ENCODE measurements at regions not wholly inside any gene's neighbourhood (a gene's known extent, or its start where the extent isn't known, plus 50 kb on each side); places are given as distances from the start of the nearest gene placed in this dataset.

- intact Hi-C loops (cut with DNase I), result no loop called here
- DNase-seq, result no peak
- Histone ChIP-seq H3K27me3 (no peaks in the 10 kb centered on the region), H3K9me3 (replicated peaks in 1 of 3) (peaks cover 0 to 4% (median 0%) of the 10 kb centered on the region in 3 donors), H3K27ac (no peak overlapping the region), H3K36me3 (replicated peaks in 1 of 2) (no peaks in the 10 kb centered on the region), H3K4me1 (replicated peaks in 1 of 2) (no peaks in the 10 kb centered on the region), H3K4me3 (no peak overlapping the region)
- WGBS, 4 donors, result 74 to 83% (median 78%) methylated on average over 3 of the region's 3 CpGs
- TF ChIP-seq POLR2A (IDR thresholded peaks at IDR 0.05), result no peak
- TF ChIP-seq CTCF (IDR thresholded peaks at IDR 0.05), result no peak
These were observed 819.0 kb upstream of the EYS start for GRCh38 chr6:66526061-66526460.

DNA sequence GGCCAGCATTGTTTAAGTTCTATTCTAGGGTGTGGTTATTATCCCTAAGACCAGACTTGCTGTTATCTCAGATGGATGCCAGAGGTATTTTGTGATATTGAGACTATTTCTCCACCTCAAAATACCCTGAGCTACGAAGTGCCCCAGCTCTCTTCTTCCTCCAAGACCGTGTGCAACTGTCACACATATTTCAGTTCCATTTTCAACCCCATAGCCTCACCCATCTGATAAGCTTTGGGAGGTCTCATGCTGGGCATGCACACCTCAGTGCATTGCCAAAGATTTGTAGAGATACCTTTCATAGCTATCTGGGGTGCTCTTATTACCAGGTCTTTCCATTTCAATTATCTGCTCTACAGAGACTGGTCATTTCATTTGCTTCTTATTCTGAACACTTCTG is 815.8 kb upstream of the EYS start:
- Histone ChIP-seq H3K27ac (no peak overlapping the region), H3K27me3 (no peaks in the 10 kb centered on the region), H3K4me3 (no peak overlapping the region), H3K4me1 (replicated peaks in 1 of 2) (no peaks in the 10 kb centered on the region), H3K9me3 (replicated peaks in 1 of 3) (peaks cover 0 to 4% (median 0%) of the 10 kb centered on the region in 3 donors), H3K36me3 (replicated peaks in 1 of 2) (no peaks in the 10 kb centered on the region)
- TF ChIP-seq POLR2A (IDR thresholded peaks at IDR 0.05) (no peak), CTCF (IDR thresholded peaks at IDR 0.05) (no peak)
- intact Hi-C loops (cut with DNase I), result no loop called here
- WGBS, 4 donors, result 83 to 88% (median 84%) methylated on average over 2 of the region's 2 CpGs
- no peak for DNase-seq

DNA sequence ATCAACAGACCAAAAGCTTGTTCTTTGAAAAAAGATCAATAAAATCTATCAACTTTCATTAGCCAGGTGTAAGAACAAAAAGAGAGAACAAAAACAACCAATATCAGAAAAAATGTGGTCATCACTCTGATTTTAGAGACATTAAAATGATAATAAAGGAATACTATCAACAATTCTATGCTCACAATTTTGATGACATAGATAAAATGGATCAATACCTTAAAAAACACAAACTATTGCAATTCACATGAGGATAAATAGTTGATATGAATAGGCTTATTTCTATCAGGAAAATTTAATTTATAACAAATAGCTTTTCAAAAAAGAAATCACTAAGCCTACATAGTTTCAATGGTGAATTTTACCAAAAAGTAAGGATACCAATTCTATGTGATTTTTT is 809.4 kb upstream of the EYS start:
- Histone ChIP-seq H3K27ac (no peak overlapping the region), H3K4me1 (replicated peaks in 1 of 2) (no peaks in the 10 kb centered on the region), H3K36me3 (replicated peaks in 1 of 2) (no peaks in the 10 kb centered on the region), H3K4me3 (no peak overlapping the region), H3K27me3 (no peaks in the 10 kb centered on the region), H3K9me3 (replicated peaks in 1 of 3) (peaks cover 0 to 3% (median 0%) of the 10 kb centered on the region in 3 donors)
- intact Hi-C loops (cut with DNase I), result no loop called here
- DNase-seq, result no peak
- TF ChIP-seq CTCF (IDR thresholded peaks at IDR 0.05) (no peak), POLR2A (IDR thresholded peaks at IDR 0.05) (no peak)

GRCh38 chr6:66508433-66508832 is 801.4 kb upstream of the EYS start:
- intact Hi-C loops (cut with DNase I), result no loop called here

More at GRCh38 chr6:66508433-66508832, 801.4 kb upstream of the EYS start:
- DNase-seq, result no peak
- Histone ChIP-seq H3K36me3 (replicated peaks in 1 of 2) (no peaks in the 10 kb centered on the region), H3K4me1 (replicated peaks in 1 of 2) (no peaks in the 10 kb centered on the region), H3K27ac (no peak overlapping the region), H3K27me3 (no peaks in the 10 kb centered on the region), H3K4me3 (no peak overlapping the region), H3K9me3 (replicated peaks in 1 of 3) (no peaks in the 10 kb centered on the region)
- WGBS, 4 donors, result 59 to 68% (median 66%) methylated on average over 3 of the region's 3 CpGs
- TF ChIP-seq POLR2A (IDR thresholded peaks at IDR 0.05) (no peak), CTCF (IDR thresholded peaks at IDR 0.05) (no peak)
